ENCODE measurements at regions not wholly inside any gene's neighbourhood (a gene's known extent, or its start where the extent isn't known, plus 50 kb on each side); places are given as distances from the start of the nearest gene placed in this dataset.

- Histone ChIP-seq H3K36me3 (ENCODE audit: insufficient read depth) (no peaks in the 10 kb centered on the region), H3K4me2 (no peak overlapping the region), H3K27ac (no peak overlapping the region), H3K9ac (no peak overlapping the region), H2AFZ (ENCODE audit: low read depth) (no peak overlapping the region), H4K20me1 (ENCODE audit: insufficient read depth) (no peaks in the 10 kb centered on the region), H3K4me3 (IDR thresholded peaks at IDR 0.05; ENCODE audit: insufficient read depth, low read depth, low read length) (no peak overlapping the region), H3K4me1 (ENCODE audit: low read depth, poor library complexity, severe bottlenecking) (no peaks in the 10 kb centered on the region), H3K79me2 (ENCODE audit: insufficient read depth, low read depth) (no peaks in the 10 kb centered on the region), H3K27me3 (ENCODE audit: insufficient read depth, low read depth) (no peaks in the 10 kb centered on the region)
- no peak for TF ChIP-seq CTCF (conservative IDR thresholded peaks at IDR 0.05; ENCODE audit: low read depth, low read length)
Observed at GRCh38 chrX:66919280-66919832, 280.5 kb upstream of the EDA2R start.

GRCh38 chrX:66918511-66918910 lies 279.6 kb upstream of the EDA2R start:
- Histone ChIP-seq H2AFZ (ENCODE audit: low read depth) (no peak overlapping the region), H3K4me3 (IDR thresholded peaks at IDR 0.05; ENCODE audit: insufficient read depth, low read depth, low read length) (no peak overlapping the region), H3K27me3 (ENCODE audit: insufficient read depth, low read depth) (no peaks in the 10 kb centered on the region), H3K4me2 (no peak overlapping the region), H3K9ac (no peak overlapping the region), H3K4me1 (ENCODE audit: low read depth, poor library complexity, severe bottlenecking) (no peaks in the 10 kb centered on the region), H4K20me1 (ENCODE audit: insufficient read depth) (no peaks in the 10 kb centered on the region), H3K79me2 (ENCODE audit: insufficient read depth, low read depth) (no peaks in the 10 kb centered on the region), H3K27ac (no peak overlapping the region), H3K36me3 (ENCODE audit: insufficient read depth) (no peaks in the 10 kb centered on the region)
- TF ChIP-seq CTCF (conservative IDR thresholded peaks at IDR 0.05; ENCODE audit: low read depth, low read length), result no peak

GRCh38 chrX:66915893-66916292 lies 277.0 kb upstream of the EDA2R start:
- H3K4me1 ChIP-seq (ENCODE audit: low read depth, poor library complexity, severe bottlenecking), result no peaks in the 10 kb centered on the region
- H3K36me3 ChIP-seq (ENCODE audit: insufficient read depth), result no peaks in the 10 kb centered on the region
- H3K9ac ChIP-seq, result no peak overlapping the region
- no peaks in the 10 kb centered on the region for H3K27me3 ChIP-seq (ENCODE audit: insufficient read depth, low read depth)
- H3K4me2 ChIP-seq, result no peak overlapping the region
- TF ChIP-seq CTCF (conservative IDR thresholded peaks at IDR 0.05; ENCODE audit: low read depth, low read length), result no peak
- H4K20me1 ChIP-seq (ENCODE audit: insufficient read depth), result no peaks in the 10 kb centered on the region
- no peak overlapping the region for H3K27ac ChIP-seq
- H3K4me3 ChIP-seq (IDR thresholded peaks at IDR 0.05; ENCODE audit: insufficient read depth, low read depth, low read length), result no peak overlapping the region
- H3K79me2 ChIP-seq (ENCODE audit: insufficient read depth, low read depth), result no peaks in the 10 kb centered on the region
- H2AFZ ChIP-seq (ENCODE audit: low read depth), result no peak overlapping the region

GRCh38 chrX:66914080-66914479 lies 275.2 kb upstream of the EDA2R start:
- Histone ChIP-seq H3K27ac (no peak overlapping the region), H3K36me3 (ENCODE audit: insufficient read depth) (no peaks in the 10 kb centered on the region), H2AFZ (ENCODE audit: low read depth) (no peak overlapping the region), H4K20me1 (ENCODE audit: insufficient read depth) (no peaks in the 10 kb centered on the region), H3K27me3 (ENCODE audit: insufficient read depth, low read depth) (no peaks in the 10 kb centered on the region), H3K4me2 (no peak overlapping the region), H3K79me2 (ENCODE audit: insufficient read depth, low read depth) (no peaks in the 10 kb centered on the region), H3K4me1 (ENCODE audit: low read depth, poor library complexity, severe bottlenecking) (no peaks in the 10 kb centered on the region), H3K4me3 (IDR thresholded peaks at IDR 0.05; ENCODE audit: insufficient read depth, low read depth, low read length) (no peak overlapping the region), H3K9ac (no peak overlapping the region)
- no peak for TF ChIP-seq CTCF (conservative IDR thresholded peaks at IDR 0.05; ENCODE audit: low read depth, low read length)
